ENCODE measurements at regions not wholly inside any gene's neighbourhood (a gene's known extent, or its start where the extent isn't known, plus 50 kb on each side); places are given as distances from the start of the nearest gene placed in this dataset.

- TF ChIP-seq, protein P1, sequence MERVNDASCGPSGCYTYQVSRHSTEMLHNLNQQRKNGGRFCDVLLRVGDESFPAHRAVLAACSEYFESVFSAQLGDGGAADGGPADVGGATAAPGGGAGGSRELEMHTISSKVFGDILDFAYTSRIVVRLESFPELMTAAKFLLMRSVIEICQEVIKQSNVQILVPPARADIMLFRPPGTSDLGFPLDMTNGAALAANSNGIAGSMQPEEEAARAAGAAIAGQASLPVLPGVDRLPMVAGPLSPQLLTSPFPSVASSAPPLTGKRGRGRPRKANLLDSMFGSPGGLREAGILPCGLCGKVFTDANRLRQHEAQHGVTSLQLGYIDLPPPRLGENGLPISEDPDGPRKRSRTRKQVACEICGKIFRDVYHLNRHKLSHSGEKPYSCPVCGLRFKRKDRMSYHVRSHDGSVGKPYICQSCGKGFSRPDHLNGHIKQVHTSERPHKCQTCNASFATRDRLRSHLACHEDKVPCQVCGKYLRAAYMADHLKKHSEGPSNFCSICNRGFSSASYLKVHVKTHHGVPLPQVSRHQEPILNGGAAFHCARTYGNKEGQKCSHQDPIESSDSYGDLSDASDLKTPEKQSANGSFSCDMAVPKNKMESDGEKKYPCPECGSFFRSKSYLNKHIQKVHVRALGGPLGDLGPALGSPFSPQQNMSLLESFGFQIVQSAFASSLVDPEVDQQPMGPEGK (CRISPR knock-in tag; IDR thresholded peaks at IDR 0.05; ENCODE audit: borderline replicate concordance) = no peak
- TF ChIP-seq ZFP3 (CRISPR knock-in tag; IDR thresholded peaks at IDR 0.05) (no peak), RARB (CRISPR knock-in tag; IDR thresholded peaks at IDR 0.05) (no peak), ARNTL (CRISPR knock-in tag; IDR thresholded peaks at IDR 0.05; ENCODE audit: borderline replicate concordance, low read depth) (no peak), TCF4 (CRISPR knock-in tag; IDR thresholded peaks at IDR 0.05; ENCODE audit: borderline replicate concordance) (no peak), ZFP30 (CRISPR knock-in tag; IDR thresholded peaks at IDR 0.05) (no peak), BACH2 (CRISPR knock-in tag; IDR thresholded peaks at IDR 0.05; ENCODE audit: borderline replicate concordance) (no peak), CREB5 (CRISPR knock-in tag; IDR thresholded peaks at IDR 0.05; ENCODE audit: low read depth) (no peak), PPARA (CRISPR knock-in tag; IDR thresholded peaks at IDR 0.05; ENCODE audit: borderline replicate concordance) (no peak), ISL1 (CRISPR knock-in tag; IDR thresholded peaks at IDR 0.05) (no peak), OSR1 (CRISPR knock-in tag; IDR thresholded peaks at IDR 0.05) (no peak)
Measured at GRCh38 chr20:50251992-50252511, 61.4 kb downstream of the CEBPB start.

Measured in SK-N-SH treated with all-trans-retinoic acid at 6 μM for 48 hours (cell line).